Femur (tissue), 1 donor: ENCODE measurements at regions not wholly inside any gene's neighbourhood (a gene's known extent, or its start where the extent isn't known, plus 50 kb on each side); places are given as distances from the start of the nearest gene placed in this dataset.

Source experiments
- DNase-seq: peaks from one replicate; pipeline ENCODE4 v3.0.0-alpha.2; 2017

DNA sequence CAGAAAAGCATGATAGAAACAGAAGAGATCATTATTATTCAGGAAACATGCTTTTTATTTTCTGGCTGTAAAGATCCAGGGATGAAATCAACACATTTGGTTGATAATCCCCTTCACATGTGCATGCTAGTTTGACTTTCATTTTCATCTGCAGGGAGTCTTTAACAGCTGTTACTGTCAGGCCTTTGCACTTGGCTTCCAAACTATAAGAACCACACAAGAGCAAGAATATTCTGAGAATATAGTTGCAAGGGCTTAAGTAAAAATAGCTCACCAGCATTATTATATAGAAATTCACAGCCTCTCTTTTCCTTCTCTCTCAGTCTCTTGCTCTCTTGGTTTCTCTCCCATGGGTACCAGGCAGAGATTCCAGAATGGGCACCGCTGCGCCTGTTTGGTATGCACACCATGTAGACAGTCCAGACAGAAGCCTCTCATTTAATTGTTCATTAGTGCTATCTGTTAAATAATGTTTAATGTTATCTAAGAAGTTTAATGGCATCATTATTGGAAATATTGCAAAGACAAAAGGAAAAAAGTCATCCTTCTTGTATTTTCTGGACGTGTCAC lies 622.3 kb upstream of the PLXNA2 start:
- no peak for DNase-seq

DNA sequence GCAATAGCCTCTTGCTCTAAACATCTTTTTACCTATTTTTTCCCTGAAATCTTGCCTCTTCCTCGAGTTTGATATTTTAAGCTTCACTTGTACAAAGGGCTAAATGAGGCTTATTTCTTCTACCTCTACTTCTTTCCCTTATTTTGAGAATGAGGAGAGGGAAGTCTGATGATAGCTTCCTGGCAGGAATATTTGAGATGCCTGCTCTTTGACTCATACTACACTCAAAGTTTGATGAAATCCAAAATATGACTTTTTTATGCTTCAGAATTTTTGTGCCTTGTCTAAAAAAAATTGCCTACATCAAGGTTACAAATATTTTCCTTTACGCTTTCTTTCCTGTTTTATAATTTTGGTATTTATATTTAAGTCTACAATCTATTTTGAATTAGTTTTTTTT lies 624.4 kb upstream of the PLXNA2 start:
- no peak for DNase-seq

DNA sequence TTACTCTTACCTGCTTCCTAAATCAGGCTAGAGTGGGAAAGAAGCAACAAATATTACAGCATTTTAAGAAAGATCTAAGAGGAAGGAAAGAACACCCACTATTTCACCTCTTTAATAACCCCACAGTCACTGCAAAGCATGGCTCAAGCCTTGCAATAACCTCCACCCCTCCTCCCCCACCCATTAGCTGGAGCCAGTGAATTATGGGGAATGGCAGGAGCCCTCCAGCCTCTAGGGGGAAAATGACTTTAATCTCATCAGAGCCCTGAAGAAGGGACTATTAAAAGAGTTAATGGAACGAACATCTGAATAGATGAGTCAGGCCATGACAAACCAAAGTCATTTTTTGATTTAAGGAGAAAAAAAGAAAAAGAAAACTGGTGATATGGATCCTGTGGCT lies 630.7 kb upstream of the PLXNA2 start:
- DNase-seq, result no peak

DNA sequence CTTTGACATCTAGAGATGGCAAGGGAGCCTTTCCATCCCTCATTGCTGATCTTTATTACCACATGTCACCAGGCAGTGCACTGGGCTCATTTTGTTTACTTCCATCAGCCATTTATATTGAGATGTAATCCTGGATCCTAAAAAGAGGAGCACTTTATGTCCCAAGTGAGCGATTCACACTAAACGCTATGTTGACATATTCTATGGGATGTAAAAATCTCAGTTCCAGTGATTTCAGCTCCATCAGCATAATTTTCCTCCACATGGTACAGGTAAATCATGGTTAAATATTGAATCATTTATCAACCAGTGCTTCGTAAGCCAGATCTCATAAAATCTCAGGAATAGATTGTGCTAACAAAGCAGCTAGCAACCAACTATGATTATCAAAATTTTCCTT lies 634.8 kb upstream of the PLXNA2 start:
- DNase-seq, result no peak

DNA sequence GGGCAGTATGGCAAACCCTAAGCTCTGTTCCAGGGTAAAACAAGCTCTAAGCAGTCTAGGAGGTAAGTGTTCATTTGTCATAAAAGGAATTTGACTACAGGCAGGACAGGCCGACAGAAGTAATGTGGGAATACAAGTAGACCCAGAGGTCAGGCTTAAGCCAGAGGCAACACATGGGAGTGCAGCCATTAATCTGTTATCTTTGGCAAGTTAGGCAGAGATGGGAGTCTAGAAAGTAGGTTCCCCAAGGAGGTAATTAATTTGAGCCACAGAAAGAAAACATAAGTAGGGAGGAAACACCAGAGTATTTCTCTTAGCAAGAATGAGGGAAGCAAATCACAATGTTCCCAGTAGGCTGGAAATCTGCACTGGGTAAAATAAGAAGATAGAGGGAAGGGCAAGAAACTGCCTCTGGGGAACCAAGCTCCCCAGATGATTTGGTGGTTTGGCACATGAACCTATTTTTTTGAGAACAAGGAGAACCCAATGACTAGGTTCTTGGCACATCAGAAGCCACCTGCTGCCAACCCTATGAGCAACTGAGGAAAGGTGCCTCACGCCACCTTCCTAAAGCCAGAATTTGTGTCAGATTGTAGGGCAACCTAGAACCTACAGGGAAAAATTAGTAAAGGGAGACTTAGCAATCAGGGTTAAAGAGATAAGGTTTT lies 636.4 kb upstream of the PLXNA2 start:
- DNase-seq, result no peak

DNA sequence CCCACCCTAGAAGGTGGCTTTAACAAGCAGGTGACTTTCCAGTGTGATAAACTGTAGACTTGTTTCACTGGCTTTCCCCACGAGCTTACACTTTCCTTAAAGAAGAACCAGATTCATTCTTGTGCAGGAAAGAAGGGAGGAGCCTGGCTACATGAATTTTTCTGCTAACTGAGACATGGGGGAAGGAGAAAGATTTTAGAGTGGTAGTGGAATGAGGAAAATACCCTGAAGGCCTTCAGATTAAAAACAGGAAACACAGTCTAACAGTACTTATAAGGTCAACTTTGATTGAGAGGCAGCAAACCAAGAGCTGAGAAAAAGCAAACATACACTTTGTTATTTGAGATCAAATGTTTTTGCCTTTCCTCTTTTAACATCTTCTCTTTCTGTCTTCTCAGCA lies 640.9 kb upstream of the PLXNA2 start:
- DNase-seq, result no peak

DNA sequence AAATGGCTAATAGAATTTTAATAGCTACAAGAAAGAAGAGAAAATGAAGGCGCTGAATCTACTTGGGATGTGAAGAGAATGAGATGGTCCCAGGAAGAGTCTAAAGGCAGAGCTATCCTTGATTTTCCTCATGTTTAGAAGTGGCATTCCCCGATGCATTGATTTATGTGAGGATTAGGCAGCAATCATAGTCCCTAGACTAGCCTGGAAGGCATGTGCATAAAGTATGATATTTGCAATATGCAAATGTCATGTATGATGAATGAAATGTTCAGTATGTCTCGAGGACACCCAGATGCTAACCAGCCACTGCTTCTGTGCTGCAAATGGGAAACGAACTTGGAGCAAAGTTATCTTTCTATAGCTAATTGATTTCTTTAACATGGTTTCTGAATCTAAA lies 641.5 kb upstream of the PLXNA2 start:
- DNase-seq, result no peak

DNA sequence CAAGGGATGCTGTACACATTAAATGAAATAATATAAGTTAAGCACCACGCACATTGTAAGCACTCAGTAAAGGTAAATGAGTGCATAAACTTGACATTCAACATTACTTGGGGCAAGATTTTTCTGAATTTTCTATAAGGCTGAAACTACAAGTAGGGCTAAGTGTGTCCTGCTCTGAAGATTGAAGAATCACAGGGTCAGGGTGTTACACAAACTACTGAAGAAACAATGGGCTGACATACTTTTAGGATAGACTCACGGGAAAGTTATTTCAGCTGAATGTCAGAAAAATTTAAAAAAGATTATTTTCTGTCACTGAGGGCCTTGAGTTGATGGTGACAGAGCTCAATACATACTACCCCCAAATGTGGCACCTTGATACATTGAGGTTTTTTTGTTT lies 644.2 kb upstream of the PLXNA2 start:
- DNase-seq, result no peak

DNA sequence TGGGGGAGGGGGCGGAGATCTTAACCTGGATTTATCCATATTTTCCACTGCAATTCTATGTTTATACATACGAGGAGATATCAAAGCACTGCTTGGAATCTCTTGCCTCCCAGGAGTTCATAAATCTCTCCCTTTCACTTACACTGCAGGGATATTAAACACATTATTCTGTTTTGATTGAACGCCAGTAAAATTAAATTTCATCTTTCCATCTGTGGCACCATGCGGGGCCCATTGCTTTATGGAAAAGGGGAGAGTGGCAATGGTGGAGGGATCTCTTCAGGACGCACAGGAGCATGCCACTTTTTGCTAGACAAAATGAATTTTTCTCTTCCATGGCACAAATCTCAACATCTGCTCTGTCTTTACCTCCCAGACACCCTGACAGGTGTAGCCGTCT lies 648.0 kb upstream of the PLXNA2 start:
- no peak for DNase-seq

DNA sequence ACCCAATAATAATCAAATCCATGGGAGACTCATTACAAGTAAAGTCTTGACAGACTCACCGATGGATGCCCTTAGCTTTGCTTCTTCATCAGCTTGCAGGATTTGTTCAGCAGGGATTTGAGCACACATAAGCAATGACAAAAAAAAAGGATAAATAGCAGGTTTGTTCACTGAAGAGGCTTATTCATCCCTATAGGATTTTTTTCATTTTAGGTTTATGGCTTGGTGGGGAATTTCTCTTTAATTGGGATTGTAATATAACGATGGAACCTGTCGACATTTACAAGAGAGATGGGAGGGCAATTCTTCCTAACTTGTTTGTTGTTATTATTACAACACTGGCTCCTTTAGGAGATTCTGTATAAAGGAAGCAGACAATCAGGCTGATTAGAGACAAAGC lies 649.1 kb upstream of the PLXNA2 start:
- no peak for DNase-seq

DNA sequence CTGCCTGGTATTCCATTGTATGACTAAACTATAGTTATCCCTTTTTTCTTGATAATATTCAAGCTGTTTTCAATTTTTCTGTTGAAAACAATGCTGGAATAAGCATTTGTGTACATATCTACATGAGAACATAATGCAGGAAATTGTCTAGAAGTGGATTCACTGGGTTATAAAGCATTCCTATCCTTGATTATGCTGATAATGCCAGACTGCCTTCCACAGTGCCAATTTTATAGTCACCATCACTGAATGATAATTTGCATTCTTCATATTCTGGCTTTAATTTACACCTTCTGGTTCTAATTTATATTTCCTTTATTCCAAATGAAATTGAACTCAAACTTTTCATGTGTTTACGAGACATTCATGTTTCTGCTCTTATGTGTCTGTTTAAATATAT lies 651.0 kb upstream of the PLXNA2 start:
- DNase-seq, result no peak

DNA sequence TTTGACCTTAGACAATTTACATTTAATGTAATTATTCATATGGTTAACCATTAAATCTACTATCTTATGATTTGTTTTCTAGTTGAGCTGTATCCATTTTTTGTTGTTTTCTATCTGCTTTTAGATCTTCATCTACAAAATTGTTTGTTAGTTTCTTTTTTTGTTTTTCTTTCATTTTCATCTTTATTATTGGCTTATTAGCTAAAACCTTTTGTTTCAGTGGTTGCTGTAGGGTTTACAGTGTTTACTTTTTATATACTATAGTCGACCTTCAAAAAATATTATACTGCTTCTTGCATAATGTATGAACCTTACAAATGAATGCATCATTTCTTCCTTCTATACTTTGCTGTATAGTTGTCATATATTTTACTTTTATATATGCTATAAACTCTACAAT lies 651.6 kb upstream of the PLXNA2 start:
- no peak for DNase-seq

DNA sequence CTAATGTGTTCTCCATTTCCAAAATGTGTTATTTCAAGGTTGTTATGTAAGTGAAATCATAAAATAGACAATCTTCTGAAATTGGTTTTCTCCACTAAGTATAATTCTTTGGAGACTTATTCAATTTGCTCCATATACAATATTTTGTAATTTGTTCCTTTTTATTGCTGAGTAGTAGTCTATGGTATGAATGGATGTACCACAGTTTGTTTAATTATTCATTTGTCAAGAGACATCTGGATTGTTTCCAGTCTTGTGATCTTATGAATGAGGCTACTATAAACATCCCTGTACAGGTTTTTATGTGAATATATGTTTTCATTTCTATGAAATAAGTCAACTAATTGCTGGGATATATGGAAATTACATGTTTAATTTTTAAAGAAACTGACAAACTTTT lies 652.6 kb upstream of the PLXNA2 start:
- DNase-seq, result no peak

DNA sequence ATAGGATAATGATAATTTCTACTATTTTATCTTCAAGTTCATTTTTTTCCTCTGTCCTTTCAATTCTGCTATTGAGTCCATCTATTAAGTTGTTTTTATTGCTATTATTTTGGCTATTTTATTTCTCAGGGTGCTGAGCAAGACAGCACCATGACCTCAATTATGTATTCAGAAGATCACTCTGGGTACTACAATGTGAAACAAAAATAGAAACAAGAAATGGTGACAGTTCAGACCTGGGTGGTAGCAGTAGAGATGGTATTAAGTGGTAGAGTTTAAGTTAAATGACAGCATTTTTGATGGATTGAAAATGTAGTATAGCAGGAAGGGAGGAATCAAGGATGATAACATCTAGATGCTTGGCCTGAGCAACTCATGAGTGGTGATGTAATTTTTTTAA lies 655.3 kb upstream of the PLXNA2 start:
- DNase-seq, result no peak

DNA sequence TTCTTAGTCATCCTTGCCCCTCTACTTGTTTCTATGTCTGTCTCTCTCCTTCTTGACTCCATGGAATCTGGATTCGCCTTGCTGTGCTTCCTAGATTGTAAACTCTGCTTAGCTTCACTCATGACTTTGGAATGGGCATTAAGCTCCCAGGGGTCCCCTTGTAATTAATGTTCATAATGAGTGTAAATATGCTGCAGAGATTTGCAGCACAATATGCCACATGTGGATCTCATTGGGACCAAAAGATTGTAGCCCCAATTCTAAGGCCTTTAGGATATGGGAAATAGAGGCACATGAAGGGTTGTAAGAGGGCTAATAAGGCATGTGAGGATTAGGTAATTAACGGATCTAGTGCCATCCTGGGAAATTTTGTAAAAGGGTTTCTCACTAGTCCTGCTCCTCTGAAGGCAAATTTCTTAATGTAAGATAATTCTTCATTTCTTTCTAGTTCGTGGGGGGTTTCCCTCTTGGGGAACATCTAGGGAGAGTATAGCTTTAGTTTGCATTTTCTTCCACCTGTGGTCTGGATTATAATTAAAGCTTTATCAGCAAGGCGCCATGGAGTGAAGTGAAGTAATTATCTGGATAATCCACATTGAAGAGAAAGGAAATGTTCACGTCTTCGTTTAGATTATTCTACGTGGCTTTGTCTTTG lies 659.2 kb upstream of the PLXNA2 start:
- DNase-seq, result no peak

DNA sequence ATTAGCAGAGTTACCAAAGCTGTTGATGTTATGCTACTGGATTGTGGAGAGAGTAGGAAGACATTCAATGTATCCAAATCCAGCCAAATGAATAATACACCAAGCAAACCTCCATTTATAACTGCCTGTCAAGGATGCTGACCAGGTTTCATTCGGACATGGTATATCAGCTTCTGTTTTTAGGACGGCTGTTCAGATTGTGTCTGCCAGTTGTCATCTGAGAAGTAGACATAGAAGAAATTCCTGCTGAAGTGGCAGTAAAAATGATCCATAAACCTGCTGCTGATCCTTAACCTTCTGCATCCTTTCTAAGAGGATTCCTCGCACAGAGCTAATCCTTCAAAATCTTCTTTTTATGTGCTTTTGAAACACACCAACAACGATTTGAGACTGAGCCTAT lies 663.6 kb upstream of the PLXNA2 start:
- no peak for DNase-seq

DNA sequence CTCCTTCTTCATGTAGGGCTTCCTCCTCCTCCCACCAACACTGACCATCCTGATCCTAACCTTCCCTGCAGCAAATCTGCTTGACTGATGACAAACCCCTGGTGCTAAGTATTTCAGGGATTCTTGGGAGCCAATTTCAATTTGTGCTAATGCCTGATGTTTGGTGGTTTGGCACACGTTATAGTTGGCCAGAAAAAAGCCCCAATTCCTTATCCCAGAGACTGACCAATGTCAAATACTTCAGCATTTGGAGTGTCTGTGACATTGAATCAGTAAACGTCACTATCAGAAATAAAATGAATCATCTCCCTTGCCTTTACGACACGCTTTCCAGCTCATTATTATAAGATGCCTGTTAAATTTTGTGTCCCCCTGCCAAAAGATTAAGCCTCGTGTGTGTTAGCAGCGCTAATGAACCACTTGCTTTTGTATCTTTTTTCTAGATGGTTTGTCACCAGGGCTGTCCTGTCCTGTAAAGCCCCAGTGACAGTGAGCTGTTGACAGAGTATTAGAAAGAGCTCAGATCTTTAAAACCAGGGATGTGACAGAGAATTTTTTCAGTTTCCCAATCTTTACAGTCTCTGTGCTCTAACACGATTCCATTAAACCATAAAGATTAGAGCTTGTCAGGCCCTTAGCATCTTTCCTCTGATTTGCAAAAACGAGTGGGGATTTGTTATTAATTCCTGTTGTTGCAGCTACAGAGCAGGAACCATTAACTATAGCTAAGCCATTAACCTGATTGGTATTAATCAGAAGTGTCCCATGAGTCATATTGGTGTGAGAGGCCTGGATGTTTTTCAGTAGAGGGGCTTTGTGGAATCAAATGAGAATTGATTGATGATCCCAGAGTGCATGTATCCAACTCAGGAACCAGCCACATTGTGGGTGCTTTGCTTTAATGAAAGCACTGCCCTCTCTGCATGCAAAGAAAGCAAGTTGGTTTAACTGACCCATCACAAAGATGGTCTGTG lies 665.1 kb upstream of the PLXNA2 start:
- no peak for DNase-seq

DNA sequence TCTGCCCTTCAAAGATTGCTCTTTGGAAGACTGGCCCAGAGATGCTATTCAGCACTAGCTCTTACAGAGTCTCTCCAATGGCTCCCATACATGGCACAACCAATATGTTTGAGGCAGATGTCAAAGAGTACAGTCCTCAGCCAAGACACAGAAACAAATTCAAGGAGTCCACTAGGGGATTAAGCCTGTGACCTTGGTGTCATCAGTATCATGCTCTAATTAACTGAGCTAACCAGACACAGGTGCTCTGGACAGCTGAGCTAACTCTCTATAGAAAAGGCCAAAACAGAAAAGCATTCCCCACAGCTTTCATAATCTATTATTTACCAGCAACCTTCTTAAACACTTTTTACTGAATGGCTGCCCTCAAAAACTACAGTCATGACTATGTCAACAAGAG lies 666.0 kb upstream of the PLXNA2 start:
- DNase-seq, result no peak

DNA sequence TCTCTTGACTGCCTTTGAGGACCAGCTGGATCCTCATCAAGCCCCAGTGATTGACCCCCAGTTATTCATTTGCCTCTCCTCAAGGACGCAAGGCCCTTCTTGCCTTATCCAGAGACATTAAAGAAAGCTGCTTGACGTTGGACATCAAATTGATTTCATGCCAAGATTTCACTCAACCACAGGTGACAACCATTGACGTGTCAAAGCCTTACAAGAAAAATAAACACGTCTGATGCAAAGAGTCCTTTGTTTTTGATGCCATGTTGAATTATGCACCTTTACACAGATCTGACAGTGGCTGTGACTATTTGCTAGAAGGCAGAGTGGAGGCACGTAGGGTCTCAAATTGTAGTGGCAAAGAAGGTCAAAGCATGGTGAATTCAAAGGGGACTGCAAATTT lies 666.2 kb upstream of the CAMK1G start:
- DNase-seq, result no peak

DNA sequence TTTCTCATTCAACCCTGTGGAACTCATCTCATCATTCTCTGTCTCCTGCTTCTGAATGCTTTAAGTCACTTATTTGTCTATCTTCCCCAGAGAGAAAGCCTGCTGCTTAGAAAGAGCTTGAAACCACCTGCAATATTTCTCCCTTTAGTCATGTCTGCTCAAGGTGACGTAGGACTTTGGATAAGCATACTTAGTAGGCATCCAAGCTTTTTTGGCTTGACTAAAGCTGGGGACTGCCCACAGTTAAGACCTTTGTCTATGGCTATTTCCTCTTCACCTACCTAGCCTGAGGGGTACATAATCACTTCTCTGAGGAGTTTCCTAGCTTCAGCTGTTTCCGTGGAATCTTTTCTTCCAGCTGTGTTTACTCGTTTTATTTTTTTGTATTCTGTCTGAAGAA lies 665.8 kb upstream of the CAMK1G start:
- DNase-seq, result no peak

DNA sequence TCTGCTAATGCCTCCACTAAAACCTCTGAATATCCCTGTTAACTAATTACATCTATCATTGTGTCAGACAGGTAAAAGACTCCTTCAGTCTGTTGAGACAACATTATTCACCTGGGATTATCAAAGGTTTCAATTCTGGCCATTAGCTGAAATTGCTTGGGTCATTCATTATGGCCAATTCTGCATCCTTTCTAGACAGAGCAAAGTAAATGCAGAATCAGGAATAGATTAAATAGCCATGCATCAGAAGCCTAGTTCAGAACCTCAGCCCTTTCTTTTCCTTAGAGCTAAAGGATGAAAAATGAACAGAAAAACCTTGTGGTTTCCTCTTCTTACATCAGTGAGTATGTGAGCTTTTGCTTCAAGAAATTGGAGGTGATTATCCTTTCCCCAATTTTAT lies 665.4 kb upstream of the CAMK1G start:
- DNase-seq, result no peak

DNA sequence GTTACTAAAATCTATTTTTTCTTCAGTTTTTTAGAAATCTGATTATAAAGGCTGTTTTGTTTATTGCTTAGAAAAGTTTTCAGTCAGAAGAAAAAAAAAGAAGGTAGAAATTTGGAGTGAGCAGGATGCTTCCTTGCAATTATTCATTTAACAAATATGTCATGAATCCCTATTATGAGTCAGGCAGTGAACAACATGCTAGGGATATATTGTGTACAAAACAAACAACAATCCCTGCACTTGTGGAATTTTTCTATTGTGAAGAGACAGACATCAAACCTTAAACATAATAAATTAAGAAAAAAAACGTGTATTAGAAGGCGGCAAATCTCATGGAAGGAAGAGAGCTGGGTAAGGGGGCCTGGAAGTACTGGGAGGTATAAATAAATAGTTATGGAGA lies 664.1 kb upstream of the CAMK1G start:
- DNase-seq, result no peak

DNA sequence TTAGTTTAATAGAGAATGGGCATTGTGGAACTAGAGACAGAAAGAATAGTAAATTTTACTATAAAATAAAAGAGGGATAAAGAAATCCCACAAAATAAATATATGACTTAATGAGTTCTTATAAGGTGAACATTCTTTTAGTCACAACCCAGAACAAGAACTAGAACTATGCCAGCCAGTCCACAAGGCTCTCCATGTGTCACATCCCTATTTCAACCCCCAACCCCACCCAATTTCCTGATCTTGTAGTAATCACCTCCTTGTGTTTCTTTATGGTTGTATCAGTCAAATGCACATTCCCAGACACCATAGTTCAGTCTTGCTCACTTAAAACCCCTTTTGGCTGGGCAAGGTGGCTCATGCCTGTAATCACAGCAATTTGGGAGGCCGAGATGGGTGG lies 662.3 kb upstream of the CAMK1G start:
- DNase-seq, result no peak

DNA sequence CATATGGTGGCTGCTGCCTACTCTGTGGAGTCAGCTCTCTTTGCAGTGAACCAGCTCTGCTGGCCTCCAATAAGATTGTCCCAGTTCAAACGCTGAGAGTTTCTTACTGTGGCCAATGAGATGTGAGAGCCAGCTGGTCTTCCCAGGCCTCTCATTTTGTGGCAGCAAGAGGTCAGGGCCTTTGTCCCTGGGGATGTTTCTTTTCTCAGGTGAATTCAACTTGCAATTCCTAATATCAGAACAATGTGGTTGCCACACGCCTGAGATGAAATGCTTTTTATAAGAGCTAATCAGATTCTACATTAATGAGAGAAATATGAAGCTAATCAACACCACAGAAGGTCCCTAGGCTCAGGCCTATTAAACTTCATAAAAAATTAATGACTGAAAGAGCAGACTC lies 660.1 kb upstream of the CAMK1G start:
- DNase-seq, result no peak
